ENCODE measurements at regions not wholly inside any gene's neighbourhood (a gene's known extent, or its start where the extent isn't known, plus 50 kb on each side); places are given as distances from the start of the nearest gene placed in this dataset.

GRCh38 chr13:72342364-72342763, 385.1 kb downstream of the MZT1 start:
- DNase-seq (ENCODE audit: low spot score): no peak

DNA sequence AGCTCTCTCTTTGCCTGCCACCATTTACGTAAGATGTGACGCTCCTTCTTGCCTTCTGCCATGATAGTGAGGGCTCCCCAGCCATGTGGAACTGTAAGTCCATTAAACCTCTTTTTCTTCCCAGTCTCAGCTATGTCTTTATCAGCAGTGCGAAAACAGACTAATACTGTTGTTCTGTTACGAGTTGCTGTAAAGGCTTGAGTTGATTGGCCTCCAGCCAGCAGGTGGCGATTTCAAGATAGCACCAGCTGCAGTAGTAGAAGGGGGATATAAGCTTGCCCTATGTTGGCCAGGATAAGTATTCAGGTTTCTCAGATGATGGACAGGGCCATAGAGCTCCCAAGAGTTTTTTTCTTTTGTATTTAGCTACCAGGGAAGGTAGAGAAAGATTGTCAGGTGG, 385.5 kb downstream of the MZT1 start:
- DNase-seq (ENCODE audit: low spot score): no peak

DNA sequence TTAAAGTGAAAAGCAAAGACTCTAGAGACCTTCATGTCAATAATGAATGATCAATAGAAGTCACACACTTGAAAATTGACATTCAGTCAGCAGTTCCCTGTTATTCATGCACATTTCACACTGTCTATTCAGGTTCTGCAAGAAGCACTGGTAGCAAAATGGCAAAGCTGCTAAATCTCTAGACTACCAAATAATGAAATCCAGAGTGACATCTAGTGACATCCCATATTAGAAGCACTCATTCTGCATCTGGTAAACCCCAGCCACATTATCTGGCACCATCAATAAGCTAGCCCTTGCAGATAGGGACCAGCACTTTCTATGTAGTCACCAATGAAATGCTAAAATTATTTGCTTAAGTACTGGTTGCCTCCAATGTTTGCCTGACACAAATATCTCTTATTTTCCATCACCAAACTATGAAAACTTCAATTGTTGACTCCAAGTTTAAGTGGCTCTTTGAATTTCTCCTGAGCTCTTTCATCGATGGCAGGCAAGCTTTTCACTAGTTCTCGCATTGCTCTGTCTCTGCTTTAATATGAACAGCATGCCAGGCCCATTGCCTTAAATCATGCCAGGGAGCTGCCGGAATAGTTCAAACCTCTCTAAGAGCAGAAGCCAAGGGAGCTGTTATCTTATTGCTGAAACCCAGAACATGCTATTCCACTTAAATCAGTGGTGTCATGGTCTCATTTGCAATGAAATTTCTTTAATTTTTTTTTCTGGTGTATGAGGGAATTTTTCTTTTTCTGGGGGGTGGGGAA, 409.9 kb downstream of the MZT1 start:
- no peak for DNase-seq (ENCODE audit: low spot score)

DNA sequence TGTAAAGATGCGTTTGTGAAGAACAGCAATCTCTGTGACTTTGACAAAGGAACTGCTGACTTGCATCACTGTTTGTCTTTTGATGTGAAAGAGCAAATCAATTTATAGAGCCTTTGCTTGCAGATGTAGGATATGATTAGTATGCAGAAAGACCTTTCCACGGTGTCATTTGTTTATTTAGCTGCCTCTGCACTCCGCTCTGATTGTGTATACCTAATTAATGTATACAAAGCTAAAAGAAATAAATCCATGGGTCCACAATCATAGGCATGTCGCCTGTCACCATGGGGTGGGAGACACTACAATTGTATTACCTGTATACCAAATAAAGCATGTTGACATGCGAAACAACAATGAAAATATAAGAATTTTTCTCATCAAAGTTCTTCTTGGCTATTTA, 410.7 kb downstream of the MZT1 start:
- no peak for DNase-seq (ENCODE audit: low spot score)

- DNase-seq (ENCODE audit: low spot score): no peak
Observed at GRCh38 chr13:72315312-72315711, 412.1 kb downstream of the MZT1 start.

GRCh38 chr13:72314210-72314609, 413.2 kb downstream of the MZT1 start:
- DNase-seq (ENCODE audit: low spot score): no peak

DNA sequence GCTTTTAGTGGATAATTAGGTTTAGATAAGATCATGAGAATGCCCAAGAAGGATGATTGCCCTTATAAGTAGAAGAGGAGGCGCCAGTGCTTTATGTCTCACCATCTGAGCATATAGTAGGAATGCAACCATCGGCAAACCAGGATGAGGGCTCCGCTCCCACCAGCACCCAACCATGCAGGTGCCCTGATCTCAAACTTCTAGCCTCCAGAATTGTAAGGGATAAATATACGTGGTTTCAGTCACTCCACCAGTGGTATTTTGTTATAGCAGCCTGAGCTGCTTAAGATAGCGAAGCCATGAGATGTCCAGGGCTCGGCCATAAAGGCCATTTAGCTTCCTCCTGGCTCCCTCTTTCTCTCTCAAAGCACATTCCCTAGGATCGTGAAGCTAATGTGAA, 413.9 kb downstream of the MZT1 start:
- no peak for DNase-seq (ENCODE audit: low spot score)

DNA sequence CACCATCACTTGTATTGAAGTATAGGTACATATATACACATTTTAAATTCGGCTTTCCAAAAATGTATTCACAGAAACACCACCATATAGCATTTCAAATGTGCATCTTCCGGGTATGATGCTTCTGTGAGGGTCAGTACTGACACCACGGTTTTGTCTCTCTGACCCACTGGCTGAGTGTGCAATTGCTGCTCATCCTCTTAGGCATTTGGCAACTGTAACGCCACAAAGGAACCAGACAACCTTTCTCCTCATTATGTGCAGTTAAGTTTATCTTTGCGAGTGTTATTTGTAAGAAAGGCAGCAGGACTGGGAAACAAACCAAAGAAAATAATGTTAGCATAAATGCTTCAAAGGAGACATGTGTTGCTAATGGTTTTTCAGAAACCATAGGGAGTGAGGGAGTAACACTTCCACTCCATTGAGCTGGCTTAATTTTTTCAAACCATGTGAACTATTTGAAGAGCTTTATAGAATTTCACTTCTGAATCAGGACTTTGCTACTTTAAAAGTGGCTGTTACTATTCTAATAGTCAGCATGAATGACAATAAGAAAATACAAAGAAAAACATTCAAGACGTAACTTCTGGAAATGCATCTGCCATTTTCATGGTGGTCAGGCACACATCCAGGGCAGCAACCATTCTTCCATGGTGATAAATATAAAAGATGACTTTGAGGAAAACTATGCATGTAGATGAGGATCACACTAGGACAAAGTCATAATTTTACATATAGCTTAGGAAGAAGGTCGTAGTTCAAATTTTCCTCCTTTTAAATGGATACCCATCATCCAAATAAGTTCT, 423.3 kb downstream of the MZT1 start:
- no peak for DNase-seq (ENCODE audit: low spot score)

GRCh38 chr13:72296246-72296645, 429.2 kb upstream of the DACH1 start:
- no peak for DNase-seq (ENCODE audit: low spot score)

DNA sequence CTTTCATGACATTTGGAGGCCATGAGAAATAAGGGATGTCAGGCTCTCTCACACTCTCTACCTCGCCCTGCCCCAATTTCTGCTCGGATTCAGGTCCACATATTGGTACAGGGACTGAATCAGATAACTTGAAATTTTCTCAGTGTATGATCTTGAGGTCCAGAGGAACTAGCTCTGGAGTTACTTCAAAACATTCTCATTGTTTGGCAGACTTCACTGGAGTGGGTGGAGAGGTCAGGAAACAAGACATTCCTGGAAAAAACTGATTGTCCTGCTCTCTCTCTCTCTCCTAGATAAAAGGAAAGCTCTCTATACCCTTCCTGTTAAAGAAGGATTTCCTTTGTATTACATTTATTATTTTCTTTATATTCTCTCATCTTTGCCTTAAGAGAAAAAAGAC, 428.1 kb upstream of the DACH1 start:
- no peak for DNase-seq (ENCODE audit: low spot score)

GRCh38 chr13:72293206-72293605, 426.2 kb upstream of the DACH1 start:
- DNase-seq (ENCODE audit: low spot score): no peak

- no peak for DNase-seq (ENCODE audit: low spot score)
Observed at GRCh38 chr13:72290962-72291681, 424.1 kb upstream of the DACH1 start.

DNA sequence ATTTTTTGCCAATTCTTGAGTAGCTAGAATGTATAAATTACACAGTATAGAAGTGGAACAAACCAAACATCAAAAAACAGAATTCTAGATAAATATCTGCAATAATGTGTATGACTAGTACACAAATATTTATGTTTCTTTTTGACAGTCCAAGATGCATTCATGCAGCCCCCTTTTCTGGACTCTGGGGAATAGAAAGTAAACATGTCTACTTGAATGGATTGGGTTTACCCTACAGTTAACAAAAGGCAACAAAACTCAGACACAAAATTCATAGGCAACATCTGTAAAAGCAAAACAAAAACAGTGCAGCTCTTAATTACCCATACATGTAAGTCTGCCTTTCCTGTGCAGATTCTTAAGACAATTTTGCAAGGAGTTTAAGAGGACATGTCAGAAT, 419.4 kb upstream of the DACH1 start:
- DNase-seq (ENCODE audit: low spot score): no peak

DNA sequence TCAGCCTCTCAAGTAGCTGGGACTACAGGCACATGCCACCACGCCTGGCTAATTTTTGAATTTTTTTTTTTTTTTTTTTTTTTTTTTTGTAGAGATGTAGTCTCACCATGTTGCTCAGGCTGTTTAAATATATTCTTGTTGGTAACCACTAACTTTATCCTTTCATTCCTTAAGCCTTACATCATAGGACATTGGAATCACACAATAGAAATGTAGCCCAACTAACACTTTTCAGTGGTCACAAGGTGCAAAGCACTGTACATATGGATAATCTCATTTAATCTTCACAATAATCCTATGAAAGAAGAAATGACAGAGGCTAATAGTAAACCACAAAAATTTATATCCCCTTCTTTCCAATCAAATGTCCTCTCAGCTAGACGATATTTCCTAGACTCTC, 417.8 kb upstream of the DACH1 start:
- DNase-seq (ENCODE audit: low spot score): no peak

GRCh38 chr13:72261732-72262131, 394.7 kb upstream of the DACH1 start:
- DNase-seq (ENCODE audit: low spot score): no peak

- DNase-seq (ENCODE audit: low spot score): no peak
Observed at GRCh38 chr13:72259528-72259927, 392.5 kb upstream of the DACH1 start.

GRCh38 chr13:72258340-72258981, 391.5 kb upstream of the DACH1 start:
- no peak for DNase-seq (ENCODE audit: low spot score)

- DNase-seq (ENCODE audit: low spot score): peak; percentile 49
Observed at GRCh38 chr13:72255908-72256307, 388.9 kb upstream of the DACH1 start.

- DNase-seq (ENCODE audit: low spot score): no peak
Observed at GRCh38 chr13:72253754-72254153, 386.8 kb upstream of the DACH1 start.

- no peak for DNase-seq (ENCODE audit: low spot score)
Observed at GRCh38 chr13:72246396-72246795, 379.4 kb upstream of the DACH1 start.

DNA sequence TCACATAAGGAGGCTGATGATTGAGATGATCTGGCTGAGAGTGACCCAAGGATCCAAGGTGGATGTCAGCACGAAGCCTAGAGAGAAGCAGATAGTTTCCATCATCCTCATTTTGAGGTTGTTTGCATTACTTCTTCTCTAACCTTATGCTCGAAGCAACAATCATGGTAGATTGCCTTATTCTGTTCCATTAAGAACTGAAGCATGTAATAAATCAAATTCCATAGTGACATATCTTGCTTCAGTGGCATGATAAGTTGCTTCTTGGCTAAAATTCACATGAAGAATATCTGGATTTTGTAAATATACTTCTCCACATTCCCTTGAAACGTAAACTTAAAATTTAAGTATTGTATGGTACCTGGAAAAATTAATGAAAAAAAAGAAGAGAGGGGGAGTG, 377.8 kb upstream of the DACH1 start:
- DNase-seq (ENCODE audit: low spot score): no peak

DNA sequence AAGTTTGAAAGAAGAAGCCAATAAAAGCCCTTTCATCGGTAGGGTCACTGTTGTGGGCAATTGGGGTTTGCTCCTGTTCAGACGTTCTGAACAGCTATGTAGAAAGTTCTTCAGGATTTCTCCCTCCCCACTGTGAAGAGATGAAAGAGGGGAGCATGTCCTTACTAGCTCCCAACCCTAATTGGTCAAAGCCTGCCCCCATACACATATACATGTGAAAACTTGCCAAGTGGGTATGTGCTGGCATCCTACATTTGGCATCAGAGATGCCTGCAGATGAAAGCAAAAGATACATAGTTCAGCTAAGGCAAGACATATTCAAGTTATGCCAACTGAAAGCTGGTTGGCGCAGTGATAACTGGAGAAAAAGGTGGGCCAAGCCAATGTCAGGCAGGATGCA, 363.1 kb upstream of the DACH1 start:
- no peak for DNase-seq (ENCODE audit: low spot score)

All from ecto neural progenitor cell (in vitro differentiated cells).